ENCODE measurements at regions not wholly inside any gene's neighbourhood (a gene's known extent, or its start where the extent isn't known, plus 50 kb on each side); places are given as distances from the start of the nearest gene placed in this dataset.

DNA sequence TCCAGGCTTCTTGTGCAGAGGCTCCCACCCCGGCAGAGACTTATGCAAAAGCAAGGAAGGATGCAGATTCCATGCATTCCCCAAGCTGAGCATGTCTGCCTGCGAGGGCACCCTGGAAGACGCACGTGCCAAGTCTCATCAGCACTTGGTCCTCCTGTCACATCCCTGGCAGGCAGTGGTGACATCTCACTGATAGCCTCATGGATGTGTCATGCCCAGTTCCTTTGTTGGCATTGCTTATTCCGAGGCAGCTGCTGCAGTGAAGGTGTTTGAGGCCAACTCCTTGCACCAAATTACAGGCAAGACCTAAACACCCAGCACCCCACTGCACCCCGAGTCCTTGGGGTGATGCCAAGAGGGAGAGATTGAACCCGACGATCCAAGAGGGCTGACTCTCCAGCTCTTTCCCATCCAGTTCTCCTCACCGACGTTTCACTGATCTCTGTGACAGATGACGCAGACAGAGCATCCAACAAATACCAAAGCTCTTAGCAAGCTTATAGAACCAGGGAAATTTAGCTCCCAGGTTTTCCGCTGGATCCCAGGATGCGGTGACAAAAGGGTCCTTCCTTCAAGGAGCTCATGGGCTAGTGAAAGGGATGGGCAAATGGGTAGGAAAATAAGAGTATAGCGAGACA, 611.1 kb downstream of the AJAP1 start:
- TF ChIP-seq, protein P1, sequence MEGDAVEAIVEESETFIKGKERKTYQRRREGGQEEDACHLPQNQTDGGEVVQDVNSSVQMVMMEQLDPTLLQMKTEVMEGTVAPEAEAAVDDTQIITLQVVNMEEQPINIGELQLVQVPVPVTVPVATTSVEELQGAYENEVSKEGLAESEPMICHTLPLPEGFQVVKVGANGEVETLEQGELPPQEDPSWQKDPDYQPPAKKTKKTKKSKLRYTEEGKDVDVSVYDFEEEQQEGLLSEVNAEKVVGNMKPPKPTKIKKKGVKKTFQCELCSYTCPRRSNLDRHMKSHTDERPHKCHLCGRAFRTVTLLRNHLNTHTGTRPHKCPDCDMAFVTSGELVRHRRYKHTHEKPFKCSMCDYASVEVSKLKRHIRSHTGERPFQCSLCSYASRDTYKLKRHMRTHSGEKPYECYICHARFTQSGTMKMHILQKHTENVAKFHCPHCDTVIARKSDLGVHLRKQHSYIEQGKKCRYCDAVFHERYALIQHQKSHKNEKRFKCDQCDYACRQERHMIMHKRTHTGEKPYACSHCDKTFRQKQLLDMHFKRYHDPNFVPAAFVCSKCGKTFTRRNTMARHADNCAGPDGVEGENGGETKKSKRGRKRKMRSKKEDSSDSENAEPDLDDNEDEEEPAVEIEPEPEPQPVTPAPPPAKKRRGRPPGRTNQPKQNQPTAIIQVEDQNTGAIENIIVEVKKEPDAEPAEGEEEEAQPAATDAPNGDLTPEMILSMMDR (IDR thresholded peaks at IDR 0.05), result no peak
- H3K27ac Mint-ChIP-seq, result no peak overlapping the region
- no peaks in the 10 kb centered on the region for H3K36me3 Mint-ChIP-seq
- no peaks in the 10 kb centered on the region for H3K27me3 ChIP-seq (ENCODE audit: control insufficient read depth in 2 of 2, insufficient read depth in 2 of 2, low read length in 2 of 2)
- H3K9me3 Mint-ChIP-seq, result peaks cover under 1 to 15% (median 8%) of the 10 kb centered on the region in 7 donors
- H3K4me3 Mint-ChIP-seq, result no peak overlapping the region
- H3K4me2 ChIP-seq (replicated peaks; ENCODE audit: extremely low read depth, low read length, poor library complexity, severe bottlenecking), result no peak overlapping the region
- DNase-seq, result no peak
- no peak overlapping the region for H2AFZ ChIP-seq (ENCODE audit: insufficient read depth, low read depth, low read length, poor library complexity, severe bottlenecking)
- H4K20me1 ChIP-seq (ENCODE audit: insufficient read depth, low read length), result no peaks in the 10 kb centered on the region
- intact Hi-C loops (cut with micrococcal nuclease), result no loop called here
- no peaks in the 10 kb centered on the region for H3K36me3 ChIP-seq (replicated peaks in 1 of 2; ENCODE audit: control insufficient read depth in 1 of 2, insufficient read depth in 2 of 2, low read length in 2 of 2)
- no peak overlapping the region for H3K27ac ChIP-seq (ENCODE audit: low read depth in 1 of 2, low read length in 2 of 2)
- H3K27me3 Mint-ChIP-seq (ENCODE audit: low read depth in 3 of 3), result peaks cover 2 to 7% (median 3%) of the 10 kb centered on the region in 3 donors
- no peaks in the 10 kb centered on the region for H3K4me1 Mint-ChIP-seq
- whole genome bisulfite sequencing (ENCODE audit: insufficient coverage), result 76% methylated on average over 11 of the region's 14 CpGs
- H3K9me3 ChIP-seq (replicated peaks in 1 of 2; ENCODE audit: control insufficient read depth in 1 of 2, insufficient read depth in 1 of 2, low read length in 2 of 2), result peaks cover 2 to 7% of the 10 kb centered on the region in 2 donors
- H3K9ac ChIP-seq (ENCODE audit: insufficient read depth, low read length, poor library complexity, severe bottlenecking), result no peak overlapping the region
- no peaks in the 10 kb centered on the region for H3K79me2 ChIP-seq (ENCODE audit: insufficient read depth, low read length)
- no peaks in the 10 kb centered on the region for H3K4me1 ChIP-seq (ENCODE audit: control insufficient read depth in 1 of 2, insufficient read depth in 2 of 2, low read length in 2 of 2)
- no peak overlapping the region for H3K4me3 ChIP-seq (replicated peaks in 1 of 3; ENCODE audit: low read depth in 2 of 3, low read length in 3 of 3)

DNA sequence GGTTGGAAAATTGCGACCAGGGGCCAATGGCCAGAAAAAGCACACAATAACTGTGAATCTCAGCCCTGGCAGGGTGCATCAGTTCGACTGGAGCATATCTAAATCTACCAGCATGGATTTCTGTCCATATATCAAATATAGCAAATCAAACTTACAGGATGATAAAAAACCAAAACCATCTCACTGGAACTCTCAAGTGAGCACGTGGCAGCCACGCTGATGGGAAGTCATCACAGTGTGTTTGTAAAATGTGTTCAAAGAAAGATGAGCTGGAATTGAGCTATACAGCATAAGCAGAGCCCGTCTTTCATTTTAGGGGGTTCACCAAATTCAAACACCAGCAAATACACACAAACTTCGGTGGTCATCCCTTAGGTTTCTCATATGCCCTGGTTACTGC, 610.1 kb downstream of the AJAP1 start:
- H3K4me3 Mint-ChIP-seq, result no peak overlapping the region
- no peak overlapping the region for H3K4me2 ChIP-seq (replicated peaks; ENCODE audit: extremely low read depth, low read length, poor library complexity, severe bottlenecking)

More for the DNA sequence above, 610.1 kb downstream of the AJAP1 start:
- Mint-ChIP-seq H3K36me3 (no peaks in the 10 kb centered on the region), H3K27ac (no peak overlapping the region), H3K27me3 (ENCODE audit: low read depth in 3 of 3) (peaks cover 3 to 7% (median 4%) of the 10 kb centered on the region in 3 donors), H3K9me3 (peaks cover 8 to 19% (median 13%) of the 10 kb centered on the region in 7 donors), H3K4me1 (no peaks in the 10 kb centered on the region)
- H2AFZ ChIP-seq (ENCODE audit: insufficient read depth, low read depth, low read length, poor library complexity, severe bottlenecking), result no peak overlapping the region
- no peak for DNase-seq
- no peaks in the 10 kb centered on the region for H3K4me1 ChIP-seq (ENCODE audit: control insufficient read depth in 1 of 2, insufficient read depth in 2 of 2, low read length in 2 of 2)
- intact Hi-C loops (cut with micrococcal nuclease), result no loop called here
- H4K20me1 ChIP-seq (ENCODE audit: insufficient read depth, low read length), result no peaks in the 10 kb centered on the region
- no peaks in the 10 kb centered on the region for H3K27me3 ChIP-seq (ENCODE audit: control insufficient read depth in 2 of 2, insufficient read depth in 2 of 2, low read length in 2 of 2)
- no peaks in the 10 kb centered on the region for H3K79me2 ChIP-seq (ENCODE audit: insufficient read depth, low read length)
- 100% methylated on average over 1 of the region's 6 CpGs for WGBS (ENCODE audit: insufficient coverage)
- no peak overlapping the region for H3K4me3 ChIP-seq (replicated peaks in 1 of 3; ENCODE audit: low read depth in 2 of 3, low read length in 3 of 3)
- H3K9me3 ChIP-seq (replicated peaks in 1 of 2; ENCODE audit: control insufficient read depth in 1 of 2, insufficient read depth in 1 of 2, low read length in 2 of 2), result peaks cover 12 to 14% of the 10 kb centered on the region in 2 donors
- no peaks in the 10 kb centered on the region for H3K36me3 ChIP-seq (replicated peaks in 1 of 2; ENCODE audit: control insufficient read depth in 1 of 2, insufficient read depth in 2 of 2, low read length in 2 of 2)
- H3K27ac ChIP-seq (ENCODE audit: low read depth in 1 of 2, low read length in 2 of 2), result no peak overlapping the region
- H3K9ac ChIP-seq (ENCODE audit: insufficient read depth, low read length, poor library complexity, severe bottlenecking), result no peak overlapping the region
- TF ChIP-seq, protein P1 (IDR thresholded peaks at IDR 0.05), result no peak
